ENCODE measurements at regions not wholly inside any gene's neighbourhood (a gene's known extent, or its start where the extent isn't known, plus 50 kb on each side); places are given as distances from the start of the nearest gene placed in this dataset.

GRCh38 chr13:22175241-22175640 lies 504.4 kb downstream of the FGF9 start:
- TF ChIP-seq ZFX (IDR thresholded peaks at IDR 0.05; ENCODE audit: borderline replicate concordance): no peak
- no peak for TF ChIP-seq CTCF (IDR thresholded peaks at IDR 0.05)
- H3K27ac ChIP-seq: no peak overlapping the region

GRCh38 chr13:22175815-22176214 lies 504.9 kb downstream of the FGF9 start:
- H3K27ac ChIP-seq: no peak overlapping the region
- no peak for TF ChIP-seq CTCF (IDR thresholded peaks at IDR 0.05)
- no peak for TF ChIP-seq ZFX (IDR thresholded peaks at IDR 0.05; ENCODE audit: borderline replicate concordance)

GRCh38 chr13:22176968-22177520 lies 506.2 kb downstream of the FGF9 start:
- TF ChIP-seq CTCF (IDR thresholded peaks at IDR 0.05) (no peak), ZFX (IDR thresholded peaks at IDR 0.05; ENCODE audit: borderline replicate concordance) (no peak)
- no peak overlapping the region for H3K27ac ChIP-seq

GRCh38 chr13:22178878-22179277 lies 508.0 kb downstream of the FGF9 start:
- H3K27ac ChIP-seq: no peak overlapping the region
- TF ChIP-seq ZFX (IDR thresholded peaks at IDR 0.05; ENCODE audit: borderline replicate concordance): no peak
- no peak for TF ChIP-seq CTCF (IDR thresholded peaks at IDR 0.05)

GRCh38 chr13:22187329-22187728 lies 516.5 kb downstream of the FGF9 start:
- no peak for TF ChIP-seq ZFX (IDR thresholded peaks at IDR 0.05; ENCODE audit: borderline replicate concordance)
- TF ChIP-seq CTCF (IDR thresholded peaks at IDR 0.05): no peak
- H3K27ac ChIP-seq: no peak overlapping the region

- TF ChIP-seq ZFX (IDR thresholded peaks at IDR 0.05; ENCODE audit: borderline replicate concordance) (no peak), CTCF (IDR thresholded peaks at IDR 0.05) (no peak)
- H3K27ac ChIP-seq: no peak overlapping the region
Measured at GRCh38 chr13:22189176-22190048, 518.5 kb downstream of the FGF9 start.

- H3K27ac ChIP-seq: no peak overlapping the region
- TF ChIP-seq ZFX (IDR thresholded peaks at IDR 0.05; ENCODE audit: borderline replicate concordance) (no peak), CTCF (IDR thresholded peaks at IDR 0.05) (no peak)
Measured at GRCh38 chr13:22193070-22193469, 522.2 kb downstream of the FGF9 start.

Data from 22Rv1 (cell line).